ENCODE measurements at regions not wholly inside any gene's neighbourhood (a gene's known extent, or its start where the extent isn't known, plus 50 kb on each side); places are given as distances from the start of the nearest gene placed in this dataset.

- no peak overlapping the region for H3K4me3 Mint-ChIP-seq
- H3K9me3 Mint-ChIP-seq = peaks cover 0 to 3% (median 0%) of the 10 kb centered on the region in 9 donors
- ATAC-seq = no peak
- no peak overlapping the region for H3K27ac Mint-ChIP-seq
- no peaks in the 10 kb centered on the region for H3K4me1 Mint-ChIP-seq
- H3K36me3 Mint-ChIP-seq = no peaks in the 10 kb centered on the region
- no peaks in the 10 kb centered on the region for H3K27me3 Mint-ChIP-seq
- POLR2A ChIA-PET = no interaction called here
- DNase-seq = no peak
These were observed 223.7 kb upstream of the FAT4 start for GRCh38 chr4:125091101-125091500.

GRCh38 chr4:125084608-125085007, 230.1 kb upstream of the FAT4 start:
- Mint-ChIP-seq H3K27me3 (no peaks in the 10 kb centered on the region), H3K4me3 (no peak overlapping the region), H3K27ac (no peak overlapping the region), H3K36me3 (no peaks in the 10 kb centered on the region), H3K4me1 (no peaks in the 10 kb centered on the region), H3K9me3 (peaks cover 0 to 5% (median 0%) of the 10 kb centered on the region in 9 donors)
- DNase-seq (no peak), ATAC-seq (no peak)
- POLR2A ChIA-PET = no interaction called here

GRCh38 chr4:125082729-125083417, 231.9 kb upstream of the FAT4 start:
- no peak overlapping the region for H3K27ac Mint-ChIP-seq
- no peak for ATAC-seq
- H3K4me1 Mint-ChIP-seq = no peaks in the 10 kb centered on the region
- H3K27me3 Mint-ChIP-seq = no peaks in the 10 kb centered on the region
- peaks cover 0 to 5% (median 0%) of the 10 kb centered on the region in 9 donors for H3K9me3 Mint-ChIP-seq
- H3K4me3 Mint-ChIP-seq = no peak overlapping the region
- POLR2A ChIA-PET = no interaction called here
- H3K36me3 Mint-ChIP-seq = no peaks in the 10 kb centered on the region
- DNase-seq = no peak

DNA sequence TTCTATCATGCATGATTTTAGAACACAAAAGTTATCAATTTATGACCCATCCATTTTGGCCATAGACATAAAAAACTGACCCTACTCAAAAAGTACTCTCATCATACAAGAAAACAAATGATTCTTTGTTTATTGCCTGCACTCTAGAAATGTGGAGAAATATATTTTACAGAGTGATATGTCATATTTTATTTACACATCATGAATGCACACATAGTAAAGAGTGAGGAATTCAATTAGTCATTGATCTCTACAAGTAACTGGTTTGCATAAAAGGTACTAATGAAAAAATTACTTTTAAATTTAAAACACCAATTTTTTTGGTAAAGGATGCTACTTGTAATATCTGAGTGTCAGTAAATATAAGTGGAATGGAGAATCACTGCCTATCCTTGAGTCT, 242.5 kb upstream of the FAT4 start:
- no peak overlapping the region for H3K4me3 Mint-ChIP-seq
- peaks cover 0 to 13% (median 6%) of the 10 kb centered on the region in 9 donors for H3K9me3 Mint-ChIP-seq
- H3K4me1 Mint-ChIP-seq = no peaks in the 10 kb centered on the region
- H3K36me3 Mint-ChIP-seq = no peaks in the 10 kb centered on the region
- POLR2A ChIA-PET = no interaction called here
- H3K27ac Mint-ChIP-seq = no peak overlapping the region
- ATAC-seq = no peak
- DNase-seq = no peak
- H3K27me3 Mint-ChIP-seq = no peaks in the 10 kb centered on the region

DNA sequence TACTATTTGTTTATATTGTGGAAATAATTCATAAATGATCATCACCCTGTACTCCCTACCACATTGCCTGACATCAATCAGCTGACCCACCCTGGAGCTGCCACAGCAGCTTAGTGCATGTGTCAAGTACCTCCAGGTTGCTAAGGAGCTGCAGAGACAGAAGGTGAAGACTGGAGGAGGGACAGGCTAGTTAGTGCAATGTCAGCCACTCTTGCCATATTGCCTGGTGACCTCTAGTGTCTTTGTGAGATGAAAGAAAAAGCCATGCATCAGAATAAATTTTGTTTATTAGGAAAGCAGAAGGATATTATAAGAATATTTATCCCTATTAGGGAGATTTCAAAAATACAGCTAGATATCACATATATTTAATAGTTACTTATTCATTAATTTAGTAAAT, 243.9 kb upstream of the FAT4 start:
- Mint-ChIP-seq H3K27me3 (peaks cover 0 to 2% (median 0%) of the 10 kb centered on the region in 5 donors), H3K4me3 (no peak overlapping the region), H3K27ac (no peak overlapping the region), H3K9me3 (peaks cover 0 to 11% (median 8%) of the 10 kb centered on the region in 9 donors), H3K36me3 (no peaks in the 10 kb centered on the region), H3K4me1 (no peaks in the 10 kb centered on the region)
- no peak for DNase-seq
- POLR2A ChIA-PET = no interaction called here
- no peak for ATAC-seq

- H3K27ac Mint-ChIP-seq = no peak overlapping the region
These were observed 252.4 kb upstream of the FAT4 start for GRCh38 chr4:125062115-125063050.

GRCh38 chr4:125060376-125060775, 254.4 kb upstream of the FAT4 start:
- Mint-ChIP-seq H3K36me3 (no peaks in the 10 kb centered on the region), H3K4me1 (no peaks in the 10 kb centered on the region), H3K27ac (no peak overlapping the region), H3K27me3 (no peaks in the 10 kb centered on the region), H3K4me3 (no peak overlapping the region), H3K9me3 (peaks cover 0 to 6% (median 0%) of the 10 kb centered on the region in 9 donors)
- ATAC-seq = no peak
- DNase-seq = no peak
- POLR2A ChIA-PET = no interaction called here

More at GRCh38 chr4:125062115-125063050, 252.4 kb upstream of the FAT4 start:
- POLR2A ChIA-PET = no interaction called here
- Mint-ChIP-seq H3K36me3 (no peaks in the 10 kb centered on the region), H3K9me3 (peaks cover 0 to 9% (median 0%) of the 10 kb centered on the region in 9 donors), H3K4me3 (no peak overlapping the region), H3K27me3 (peaks cover 0 to 2% (median 0%) of the 10 kb centered on the region in 5 donors), H3K4me1 (no peaks in the 10 kb centered on the region)
- ATAC-seq (no peak), DNase-seq (no peak)

- Mint-ChIP-seq H3K4me1 (no peaks in the 10 kb centered on the region), H3K36me3 (no peaks in the 10 kb centered on the region), H3K9me3 (peaks cover 0 to 14% (median 7%) of the 10 kb centered on the region in 9 donors), H3K27me3 (no peaks in the 10 kb centered on the region), H3K27ac (no peak overlapping the region), H3K4me3 (no peak overlapping the region)
- ATAC-seq = no peak
- POLR2A ChIA-PET = no interaction called here
- no peak for DNase-seq
These were observed 265.0 kb upstream of the FAT4 start for GRCh38 chr4:125049711-125050110.

DNA sequence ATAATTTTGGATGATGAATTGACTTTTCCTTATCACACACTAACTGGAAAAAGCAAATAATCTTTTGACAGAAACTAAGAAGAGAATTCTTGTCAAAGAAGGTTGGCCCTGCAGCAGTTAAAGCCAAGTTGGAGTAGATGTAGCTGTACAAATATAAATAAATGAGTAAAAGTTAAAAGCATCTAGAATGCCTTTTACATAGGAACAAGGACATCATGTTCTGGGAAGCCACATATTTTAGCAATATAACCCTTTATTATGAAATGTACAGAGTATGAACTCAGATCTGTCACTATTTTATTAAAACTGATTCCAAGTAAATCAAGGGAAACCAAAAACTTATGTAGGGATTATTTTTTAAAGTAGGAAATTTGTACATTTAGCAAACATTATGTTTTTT, 269.4 kb upstream of the FAT4 start:
- POLR2A ChIA-PET = no interaction called here
- H3K4me1 Mint-ChIP-seq = no peaks in the 10 kb centered on the region
- peaks cover 0 to 14% (median 7%) of the 10 kb centered on the region in 9 donors for H3K9me3 Mint-ChIP-seq

GRCh38 chr4:125044886-125045285, 269.9 kb upstream of the FAT4 start:
- POLR2A ChIA-PET = no interaction called here
- no peak for DNase-seq
- ATAC-seq = no peak
- peaks cover 0 to 14% (median 7%) of the 10 kb centered on the region in 9 donors for H3K9me3 Mint-ChIP-seq
- no peak overlapping the region for H3K4me3 Mint-ChIP-seq
- no peak overlapping the region for H3K27ac Mint-ChIP-seq
- no peaks in the 10 kb centered on the region for H3K27me3 Mint-ChIP-seq
- no peaks in the 10 kb centered on the region for H3K36me3 Mint-ChIP-seq
- no peaks in the 10 kb centered on the region for H3K4me1 Mint-ChIP-seq

More for the DNA sequence above, 269.4 kb upstream of the FAT4 start:
- Mint-ChIP-seq H3K4me3 (no peak overlapping the region), H3K27me3 (no peaks in the 10 kb centered on the region), H3K36me3 (no peaks in the 10 kb centered on the region), H3K27ac (no peak overlapping the region)
- DNase-seq (no peak), ATAC-seq (no peak)

DNA sequence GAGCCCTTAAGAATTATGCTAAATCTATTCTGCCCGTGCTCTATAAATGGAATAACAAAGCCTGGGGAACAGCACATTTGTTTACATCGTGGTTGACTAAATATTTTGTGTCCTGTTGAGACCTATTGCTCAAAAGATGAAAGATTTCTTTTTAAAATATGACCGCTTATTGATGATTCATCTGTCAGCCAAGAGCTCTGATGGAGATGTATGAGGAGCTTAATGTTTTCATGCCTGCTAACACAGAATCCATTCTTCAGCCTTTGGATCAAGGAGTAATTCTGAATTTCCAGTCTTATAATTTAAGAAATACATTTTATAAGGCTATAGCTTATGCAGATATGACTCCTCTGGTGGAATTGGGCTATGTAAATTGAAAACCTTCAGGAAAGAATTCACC, 271.3 kb upstream of the FAT4 start:
- no peak overlapping the region for H3K4me3 Mint-ChIP-seq
- no peaks in the 10 kb centered on the region for H3K36me3 Mint-ChIP-seq
- ATAC-seq (no peak), DNase-seq (no peak)
- POLR2A ChIA-PET = no interaction called here
- H3K27me3 Mint-ChIP-seq = no peaks in the 10 kb centered on the region
- H3K4me1 Mint-ChIP-seq = no peaks in the 10 kb centered on the region
- H3K27ac Mint-ChIP-seq = no peak overlapping the region
- H3K9me3 Mint-ChIP-seq = peaks cover 0 to 12% (median 6%) of the 10 kb centered on the region in 9 donors

GRCh38 chr4:125042041-125042440, 272.7 kb upstream of the FAT4 start:
- peaks cover 0 to 12% (median 3%) of the 10 kb centered on the region in 9 donors for H3K9me3 Mint-ChIP-seq
- no peaks in the 10 kb centered on the region for H3K4me1 Mint-ChIP-seq
- H3K27me3 Mint-ChIP-seq = no peaks in the 10 kb centered on the region
- ATAC-seq (no peak), DNase-seq (no peak)
- no peak overlapping the region for H3K4me3 Mint-ChIP-seq
- POLR2A ChIA-PET = no interaction called here
- H3K36me3 Mint-ChIP-seq = no peaks in the 10 kb centered on the region
- H3K27ac Mint-ChIP-seq = no peak overlapping the region

GRCh38 chr4:125041372-125041930, 273.3 kb upstream of the FAT4 start:
- POLR2A ChIA-PET = no interaction called here
- H3K4me3 Mint-ChIP-seq = no peak overlapping the region
- H3K9me3 Mint-ChIP-seq = peaks cover 0 to 16% (median 2%) of the 10 kb centered on the region in 9 donors
- no peaks in the 10 kb centered on the region for H3K27me3 Mint-ChIP-seq
- no peak overlapping the region for H3K27ac Mint-ChIP-seq
- no peak for DNase-seq
- H3K36me3 Mint-ChIP-seq = no peaks in the 10 kb centered on the region
- H3K4me1 Mint-ChIP-seq = no peaks in the 10 kb centered on the region
- no peak for ATAC-seq
